ENCODE measurements at regions not wholly inside any gene's neighbourhood (a gene's known extent, or its start where the extent isn't known, plus 50 kb on each side); places are given as distances from the start of the nearest gene placed in this dataset.

GRCh38 chr16:80226499-80226898 lies 314.3 kb upstream of the DYNLRB2 start:
- no peak overlapping the region for H3K4me3 ChIP-seq (ENCODE audit: low read length, poor library complexity, severe bottlenecking)
- H3K36me3 ChIP-seq (ENCODE audit: insufficient read depth, low read length): no peaks in the 10 kb centered on the region
- no peak for TF ChIP-seq CTCF (conservative IDR thresholded peaks at IDR 0.05; ENCODE audit: low read length)
- no peak for TF ChIP-seq EZH2phosphoT487 (IDR thresholded peaks at IDR 0.05; ENCODE audit: borderline replicate concordance)
- H3K27me3 ChIP-seq (ENCODE audit: insufficient read depth, low read length, poor library complexity, severe bottlenecking): no peaks in the 10 kb centered on the region
- H4K20me1 ChIP-seq (ENCODE audit: insufficient read depth, low read length, poor library complexity, severe bottlenecking): no peaks in the 10 kb centered on the region
- no peak overlapping the region for H3K9ac ChIP-seq (ENCODE audit: low read depth, low read length, poor library complexity, severe bottlenecking)
- no peaks in the 10 kb centered on the region for H3K9me2 ChIP-seq (replicated peaks; ENCODE audit: low read depth, low read length)
- H3K79me2 ChIP-seq (ENCODE audit: insufficient read depth, low read length): no peaks in the 10 kb centered on the region
- peaks cover 4% of the 10 kb centered on the region for H3K4me1 ChIP-seq (ENCODE audit: insufficient read depth, low read length, poor library complexity, severe bottlenecking)
- no peak overlapping the region for H2AFZ ChIP-seq (ENCODE audit: low read length)
- no peak overlapping the region for H3K4me2 ChIP-seq (ENCODE audit: low read depth, low read length, poor library complexity, severe bottlenecking)
- H3F3A ChIP-seq (ENCODE audit: low read depth): no peaks in the 10 kb centered on the region
- H3K9me3 ChIP-seq (ENCODE audit: insufficient read depth, low read depth, low read length): peaks cover 7% of the 10 kb centered on the region; the same call in 1 of the 2 replicates

GRCh38 chr16:80210787-80211186 lies 330.0 kb upstream of the DYNLRB2 start:
- H3K9ac ChIP-seq (ENCODE audit: low read depth, low read length, poor library complexity, severe bottlenecking): no peak overlapping the region
- no peaks in the 10 kb centered on the region for H4K20me1 ChIP-seq (ENCODE audit: insufficient read depth, low read length, poor library complexity, severe bottlenecking)
- H3K4me3 ChIP-seq (ENCODE audit: low read length, poor library complexity, severe bottlenecking): no peak overlapping the region
- no peaks in the 10 kb centered on the region for H3K79me2 ChIP-seq (ENCODE audit: insufficient read depth, low read length)
- no peaks in the 10 kb centered on the region for H3K9me3 ChIP-seq (ENCODE audit: insufficient read depth, low read depth, low read length)
- H2AFZ ChIP-seq (ENCODE audit: low read length): no peak overlapping the region
- H3K9me2 ChIP-seq (replicated peaks; ENCODE audit: low read depth, low read length): no peaks in the 10 kb centered on the region
- H3K4me2 ChIP-seq (ENCODE audit: low read depth, low read length, poor library complexity, severe bottlenecking): no peak overlapping the region
- H3K27me3 ChIP-seq (ENCODE audit: insufficient read depth, low read length, poor library complexity, severe bottlenecking): no peaks in the 10 kb centered on the region
- no peaks in the 10 kb centered on the region for H3K36me3 ChIP-seq (ENCODE audit: insufficient read depth, low read length)
- TF ChIP-seq EZH2phosphoT487 (IDR thresholded peaks at IDR 0.05; ENCODE audit: borderline replicate concordance) (no peak), CTCF (conservative IDR thresholded peaks at IDR 0.05; ENCODE audit: low read length) (no peak)
- H3K4me1 ChIP-seq (ENCODE audit: insufficient read depth, low read length, poor library complexity, severe bottlenecking): no peaks in the 10 kb centered on the region
- H3F3A ChIP-seq (ENCODE audit: low read depth): no peaks in the 10 kb centered on the region

GRCh38 chr16:80208743-80209142 lies 332.1 kb upstream of the DYNLRB2 start:
- H3K79me2 ChIP-seq (ENCODE audit: insufficient read depth, low read length): no peaks in the 10 kb centered on the region
- no peak overlapping the region for H3K9ac ChIP-seq (ENCODE audit: low read depth, low read length, poor library complexity, severe bottlenecking)
- H3K4me3 ChIP-seq (ENCODE audit: low read length, poor library complexity, severe bottlenecking): no peak overlapping the region
- H3K27me3 ChIP-seq (ENCODE audit: insufficient read depth, low read length, poor library complexity, severe bottlenecking): no peaks in the 10 kb centered on the region
- H3K36me3 ChIP-seq (ENCODE audit: insufficient read depth, low read length): no peaks in the 10 kb centered on the region
- no peak overlapping the region for H2AFZ ChIP-seq (ENCODE audit: low read length)
- TF ChIP-seq CTCF (conservative IDR thresholded peaks at IDR 0.05; ENCODE audit: low read length): no peak
- no peak for TF ChIP-seq EZH2phosphoT487 (IDR thresholded peaks at IDR 0.05; ENCODE audit: borderline replicate concordance)
- H3K4me2 ChIP-seq (ENCODE audit: low read depth, low read length, poor library complexity, severe bottlenecking): no peak overlapping the region
- no peaks in the 10 kb centered on the region for H4K20me1 ChIP-seq (ENCODE audit: insufficient read depth, low read length, poor library complexity, severe bottlenecking)
- no peaks in the 10 kb centered on the region for H3K9me2 ChIP-seq (replicated peaks; ENCODE audit: low read depth, low read length)
- no peaks in the 10 kb centered on the region for H3K9me3 ChIP-seq (ENCODE audit: insufficient read depth, low read depth, low read length)
- H3F3A ChIP-seq (ENCODE audit: low read depth): no peaks in the 10 kb centered on the region
- H3K4me1 ChIP-seq (ENCODE audit: insufficient read depth, low read length, poor library complexity, severe bottlenecking): no peaks in the 10 kb centered on the region
